ENCODE measurements at regions not wholly inside any gene's neighbourhood (a gene's known extent, or its start where the extent isn't known, plus 50 kb on each side); places are given as distances from the start of the nearest gene placed in this dataset.

DNA sequence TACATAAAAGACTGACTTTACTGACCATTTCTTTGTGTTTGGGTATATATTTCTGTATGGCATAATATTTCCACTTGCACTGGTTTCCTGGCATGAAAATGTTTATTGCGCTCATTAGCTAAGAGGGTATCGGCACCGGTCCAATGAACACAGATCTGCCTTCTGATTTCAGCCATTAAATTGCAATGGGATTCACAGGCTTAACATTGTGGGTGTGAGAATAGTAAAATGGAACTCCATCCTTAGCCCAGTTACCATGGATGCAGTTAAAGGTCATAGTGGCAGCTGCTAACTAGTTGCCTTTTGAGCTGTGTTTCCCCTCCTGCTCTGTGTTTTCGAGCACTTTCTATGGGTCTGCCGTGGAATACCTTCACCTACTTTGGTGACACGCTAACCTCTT is 352.6 kb upstream of the POU3F3 start:
- no peak overlapping the region for H3K27ac ChIP-seq
- no peaks in the 10 kb centered on the region for H3K27me3 ChIP-seq
- H3K36me3 ChIP-seq = no peaks in the 10 kb centered on the region
- H3K4me1 ChIP-seq (ENCODE audit: control insufficient read depth in 1 of 2, insufficient read depth in 1 of 2, low read depth in 1 of 2, low read length in 1 of 2) = no peaks in the 10 kb centered on the region
- TF ChIP-seq, protein P1, sequence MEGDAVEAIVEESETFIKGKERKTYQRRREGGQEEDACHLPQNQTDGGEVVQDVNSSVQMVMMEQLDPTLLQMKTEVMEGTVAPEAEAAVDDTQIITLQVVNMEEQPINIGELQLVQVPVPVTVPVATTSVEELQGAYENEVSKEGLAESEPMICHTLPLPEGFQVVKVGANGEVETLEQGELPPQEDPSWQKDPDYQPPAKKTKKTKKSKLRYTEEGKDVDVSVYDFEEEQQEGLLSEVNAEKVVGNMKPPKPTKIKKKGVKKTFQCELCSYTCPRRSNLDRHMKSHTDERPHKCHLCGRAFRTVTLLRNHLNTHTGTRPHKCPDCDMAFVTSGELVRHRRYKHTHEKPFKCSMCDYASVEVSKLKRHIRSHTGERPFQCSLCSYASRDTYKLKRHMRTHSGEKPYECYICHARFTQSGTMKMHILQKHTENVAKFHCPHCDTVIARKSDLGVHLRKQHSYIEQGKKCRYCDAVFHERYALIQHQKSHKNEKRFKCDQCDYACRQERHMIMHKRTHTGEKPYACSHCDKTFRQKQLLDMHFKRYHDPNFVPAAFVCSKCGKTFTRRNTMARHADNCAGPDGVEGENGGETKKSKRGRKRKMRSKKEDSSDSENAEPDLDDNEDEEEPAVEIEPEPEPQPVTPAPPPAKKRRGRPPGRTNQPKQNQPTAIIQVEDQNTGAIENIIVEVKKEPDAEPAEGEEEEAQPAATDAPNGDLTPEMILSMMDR (IDR thresholded peaks at IDR 0.05) = no peak
- H3K4me3 ChIP-seq (ENCODE audit: low read depth in 1 of 2, low read length in 1 of 2) = no peak overlapping the region
- H3K9me3 ChIP-seq = no peaks in the 10 kb centered on the region

DNA sequence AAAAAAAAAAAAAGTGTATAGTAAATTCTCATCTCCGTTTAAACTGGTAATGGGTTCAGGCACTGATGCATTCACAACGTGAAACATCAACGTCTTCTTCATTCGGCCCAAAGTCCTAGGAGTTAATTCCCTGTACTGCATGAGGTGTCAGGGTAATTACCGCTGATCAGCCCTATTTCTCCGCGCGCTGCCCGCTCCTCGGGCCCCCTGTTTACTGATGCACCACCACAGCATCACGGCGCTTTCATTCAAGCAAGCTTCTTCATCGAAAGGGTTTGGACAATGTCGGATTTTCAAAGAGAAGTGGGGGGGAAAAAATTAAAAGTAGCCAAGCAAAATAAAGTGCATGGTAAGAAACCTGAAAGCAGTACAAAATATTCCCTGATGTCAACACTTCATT is 352.0 kb upstream of the POU3F3 start:
- H3K4me1 ChIP-seq (ENCODE audit: control insufficient read depth in 1 of 2, insufficient read depth in 1 of 2, low read depth in 1 of 2, low read length in 1 of 2) = no peaks in the 10 kb centered on the region
- H3K36me3 ChIP-seq = no peaks in the 10 kb centered on the region
- no peak overlapping the region for H3K27ac ChIP-seq
- H3K4me3 ChIP-seq (ENCODE audit: low read depth in 1 of 2, low read length in 1 of 2) = no peak overlapping the region
- TF ChIP-seq, protein P1 (IDR thresholded peaks at IDR 0.05) = no peak
- no peaks in the 10 kb centered on the region for H3K9me3 ChIP-seq
- H3K27me3 ChIP-seq = no peaks in the 10 kb centered on the region

DNA sequence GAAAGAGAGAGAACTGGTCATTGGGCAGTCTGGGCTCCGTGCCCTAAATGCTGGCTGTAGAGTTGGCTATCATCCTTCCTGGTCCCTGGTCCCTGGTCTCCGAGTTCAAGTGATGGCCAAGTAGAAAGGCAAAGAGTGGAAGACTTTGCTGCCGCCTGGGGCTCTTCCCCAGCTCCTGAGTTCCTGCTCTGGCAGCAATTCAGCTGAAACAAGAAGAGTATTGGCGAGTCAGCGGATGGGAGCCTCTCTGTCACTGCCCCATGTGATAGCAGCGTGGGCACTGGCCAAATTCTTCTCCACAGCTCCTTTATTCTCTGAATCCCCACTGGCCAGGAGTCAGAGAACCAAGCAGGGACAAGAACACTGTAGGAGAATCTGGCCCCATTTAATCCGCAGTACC is 351.0 kb upstream of the POU3F3 start:
- H3K27me3 ChIP-seq = no peaks in the 10 kb centered on the region
- H3K9me3 ChIP-seq = no peaks in the 10 kb centered on the region
- no peaks in the 10 kb centered on the region for H3K4me1 ChIP-seq (ENCODE audit: control insufficient read depth in 1 of 2, insufficient read depth in 1 of 2, low read depth in 1 of 2, low read length in 1 of 2)
- H3K36me3 ChIP-seq = no peaks in the 10 kb centered on the region
- H3K4me3 ChIP-seq (ENCODE audit: low read depth in 1 of 2, low read length in 1 of 2) = no peak overlapping the region
- TF ChIP-seq, protein P1 (IDR thresholded peaks at IDR 0.05) = no peak
- no peak overlapping the region for H3K27ac ChIP-seq

DNA sequence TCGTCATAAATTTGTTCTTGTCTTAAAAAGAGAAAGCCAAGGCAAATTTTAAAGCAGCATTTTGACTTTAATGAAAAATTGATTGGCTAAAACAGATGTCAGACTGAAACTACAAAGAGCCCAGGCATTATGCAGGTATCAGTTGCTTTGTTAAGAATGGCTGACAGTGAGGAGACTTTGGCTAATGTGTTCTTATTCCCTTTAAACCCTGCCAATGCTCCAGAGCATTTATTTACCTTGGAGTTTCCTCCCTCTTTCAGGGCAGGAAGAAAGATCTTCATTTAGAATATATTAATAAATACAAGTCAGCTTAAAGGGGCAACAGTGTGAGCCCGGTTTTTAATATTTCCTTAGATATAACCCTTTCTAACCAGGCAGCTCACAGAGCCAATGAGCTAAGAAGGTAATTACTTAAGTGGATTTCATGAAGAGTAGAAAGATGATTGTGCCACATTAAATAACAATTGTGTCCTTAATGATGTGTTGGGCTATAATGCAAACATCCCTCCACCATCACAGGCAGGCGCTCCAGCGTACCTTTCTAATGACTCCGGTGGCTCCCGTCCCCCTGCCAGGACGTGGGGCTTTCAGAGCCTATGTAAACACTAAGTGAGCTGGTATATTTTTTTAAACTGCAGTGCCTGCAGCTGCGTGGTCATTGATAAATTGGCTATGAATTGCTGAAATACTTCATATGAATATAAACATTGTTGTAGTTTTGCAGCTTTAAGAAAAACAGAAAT is 349.4 kb upstream of the POU3F3 start:
- Histone ChIP-seq H3K36me3 (no peaks in the 10 kb centered on the region), H3K27ac (no peak overlapping the region), H3K27me3 (no peaks in the 10 kb centered on the region), H3K4me3 (ENCODE audit: low read depth in 1 of 2, low read length in 1 of 2) (no peak overlapping the region), H3K4me1 (ENCODE audit: control insufficient read depth in 1 of 2, insufficient read depth in 1 of 2, low read depth in 1 of 2, low read length in 1 of 2) (no peaks in the 10 kb centered on the region), H3K9me3 (no peaks in the 10 kb centered on the region)
- TF ChIP-seq, protein P1 (IDR thresholded peaks at IDR 0.05) = no peak

DNA sequence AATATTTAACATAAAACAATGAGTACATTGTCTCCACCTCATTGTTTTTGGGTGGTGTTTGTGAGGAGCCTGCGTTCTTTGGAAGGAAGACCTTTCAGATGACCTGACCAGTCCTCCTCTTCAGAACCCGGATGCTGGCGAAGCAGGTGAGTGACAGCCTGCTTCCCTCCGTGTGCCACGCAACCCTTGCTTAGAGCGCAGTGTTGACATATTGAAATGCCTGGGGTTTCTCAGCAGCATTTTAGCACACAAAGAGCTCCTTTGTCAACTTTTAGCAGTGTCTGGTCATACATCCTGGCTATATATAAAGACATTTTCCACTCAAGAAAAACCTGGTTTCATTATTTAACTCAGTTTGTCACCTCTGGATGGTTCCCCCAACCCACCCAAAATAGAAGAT is 335.7 kb upstream of the POU3F3 start:
- TF ChIP-seq, protein P1 (IDR thresholded peaks at IDR 0.05) = no peak
- no peak overlapping the region for H3K4me3 ChIP-seq (ENCODE audit: low read depth in 1 of 2, low read length in 1 of 2)
- H3K27me3 ChIP-seq = no peaks in the 10 kb centered on the region
- H3K4me1 ChIP-seq (ENCODE audit: control insufficient read depth in 1 of 2, insufficient read depth in 1 of 2, low read depth in 1 of 2, low read length in 1 of 2) = no peaks in the 10 kb centered on the region
- no peaks in the 10 kb centered on the region for H3K36me3 ChIP-seq
- H3K9me3 ChIP-seq = no peaks in the 10 kb centered on the region
- no peak overlapping the region for H3K27ac ChIP-seq

Measured in neutrophil (primary cell).